ENCODE measurements at regions not wholly inside any gene's neighbourhood (a gene's known extent, or its start where the extent isn't known, plus 50 kb on each side); places are given as distances from the start of the nearest gene placed in this dataset.

- TF ChIP-seq CTCF (IDR thresholded peaks at IDR 0.05; ENCODE audit: borderline replicate concordance, control extremely low read depth, extremely low read depth, insufficient read depth, missing control alignments) = no peak
- no peak for DNase-seq (ENCODE audit: low spot score)
- in situ Hi-C loops (cut with MboI; ENCODE audit: low sequenced_read_pairs, unreplicated experiment) = no loop called here
Measured at GRCh38 chr14:25484906-25485305, 435.0 kb upstream of the STXBP6 start.

- TF ChIP-seq CTCF (IDR thresholded peaks at IDR 0.05; ENCODE audit: borderline replicate concordance, control extremely low read depth, extremely low read depth, insufficient read depth, missing control alignments) = no peak
- in situ Hi-C loops (cut with MboI; ENCODE audit: low sequenced_read_pairs, unreplicated experiment) = no loop called here
- no peak for DNase-seq (ENCODE audit: low spot score)
Measured at GRCh38 chr14:25484235-25484634, 434.3 kb upstream of the STXBP6 start.

GRCh38 chr14:25477316-25478098 lies 427.6 kb upstream of the STXBP6 start:
- in situ Hi-C loops (cut with MboI; ENCODE audit: low sequenced_read_pairs, unreplicated experiment) = no loop called here
- DNase-seq (ENCODE audit: low spot score) = no peak
- TF ChIP-seq CTCF (IDR thresholded peaks at IDR 0.05; ENCODE audit: borderline replicate concordance, control extremely low read depth, extremely low read depth, insufficient read depth, missing control alignments) = no peak

GRCh38 chr14:25472700-25473099 lies 422.8 kb upstream of the STXBP6 start:
- in situ Hi-C loops (cut with MboI; ENCODE audit: low sequenced_read_pairs, unreplicated experiment) = no loop called here
- no peak for TF ChIP-seq CTCF (IDR thresholded peaks at IDR 0.05; ENCODE audit: borderline replicate concordance, control extremely low read depth, extremely low read depth, insufficient read depth, missing control alignments)
- DNase-seq (ENCODE audit: low spot score) = no peak

- in situ Hi-C loops (cut with MboI; ENCODE audit: low sequenced_read_pairs, unreplicated experiment) = no loop called here
- no peak for TF ChIP-seq CTCF (IDR thresholded peaks at IDR 0.05; ENCODE audit: borderline replicate concordance, control extremely low read depth, extremely low read depth, insufficient read depth, missing control alignments)
- no peak for DNase-seq (ENCODE audit: low spot score)
Measured at GRCh38 chr14:25464772-25465171, 414.8 kb upstream of the STXBP6 start.

- TF ChIP-seq CTCF (IDR thresholded peaks at IDR 0.05; ENCODE audit: borderline replicate concordance, control extremely low read depth, extremely low read depth, insufficient read depth, missing control alignments) = no peak
- in situ Hi-C loops (cut with MboI; ENCODE audit: low sequenced_read_pairs, unreplicated experiment) = no loop called here
- DNase-seq (ENCODE audit: low spot score) = no peak
Measured at GRCh38 chr14:25464078-25464477, 414.1 kb upstream of the STXBP6 start.
